H9 (cell line): ENCODE measurements at regions not wholly inside any gene's neighbourhood (a gene's known extent, or its start where the extent isn't known, plus 50 kb on each side); places are given as distances from the start of the nearest gene placed in this dataset.

Experiments
- DNase-seq: peaks from one replicate; pipeline ENCODE4 v3.0.0-alpha.2; 2017
- H2AFZ ChIP-seq: one replicate; pipeline ENCODE4 v1.6.1; 2013; ENCODE audit warnings: mild to moderate bottlenecking, low read length, control low read depth, moderate library complexity
- H2AK5ac ChIP-seq: 2 replicates; pipeline ENCODE4 v1.6.1; 2013; ENCODE audit warnings: low read length, control low read depth, mixed read lengths; ENCODE audit not compliant: insufficient read length
- H2BK120ac ChIP-seq: one replicate; pipeline ENCODE4 v1.6.1; 2013; ENCODE audit warnings: low read depth, mild to moderate bottlenecking, low read length, control low read depth, inconsistent platforms; ENCODE audit not compliant: poor library complexity, severe bottlenecking
- H2BK12ac ChIP-seq: 2 replicates; pipeline ENCODE4 v1.6.1; 2013; ENCODE audit warnings: low read length, control low read depth, mixed read lengths, low read depth; ENCODE audit not compliant: insufficient read length
- H2BK15ac ChIP-seq: 2 replicates; pipeline ENCODE4 v1.6.1; 2013; ENCODE audit warnings: low read depth, low read length, control low read depth
- H2BK20ac ChIP-seq: one replicate; pipeline ENCODE4 v1.6.1; 2013; ENCODE audit warnings: low read depth, mild to moderate bottlenecking, low read length, control low read depth, inconsistent platforms; ENCODE audit not compliant: poor library complexity, severe bottlenecking
- H2BK5ac ChIP-seq: 2 replicates; pipeline ENCODE4 v1.6.1; 2013; ENCODE audit warnings: low read length, control low read depth, mixed read lengths; ENCODE audit not compliant: insufficient read length
- H3K14ac ChIP-seq: 2 replicates; pipeline ENCODE4 v1.6.1; 2013; ENCODE audit warnings: low read length, control low read depth; ENCODE audit not compliant: insufficient read depth
- H3K18ac ChIP-seq: 2 replicates; pipeline ENCODE4 v1.6.1; 2013; ENCODE audit warnings: low read depth, mild to moderate bottlenecking, mixed read lengths, low read length, control low read depth; ENCODE audit not compliant: insufficient read length
- H3K23ac ChIP-seq: 2 replicates; pipeline ENCODE4 v1.6.1; 2013; ENCODE audit warnings: low read length, control low read depth, mixed read lengths, low read depth; ENCODE audit not compliant: insufficient read length
- H3K23me2 ChIP-seq: 2 replicates; pipeline ENCODE4 v1.6.1; 2013; ENCODE audit warnings: low read depth, mild to moderate bottlenecking, mixed read lengths, low read length, control low read depth; ENCODE audit not compliant: insufficient read length, poor library complexity, severe bottlenecking
- H3K27ac ChIP-seq: 2 replicates; pipeline ENCODE4 v1.5.1; 2013; ENCODE audit warnings: low read length, control low read depth, mixed read lengths, low read depth; ENCODE audit not compliant: insufficient read length
- H3K27me3 ChIP-seq: 2 replicates; pipeline ENCODE4 v1.6.1; 2013; ENCODE audit warnings: low read length, control low read depth, inconsistent platforms; ENCODE audit not compliant: insufficient read depth
- H3K4ac ChIP-seq: 2 replicates; pipeline ENCODE4 v1.6.1; 2013; ENCODE audit warnings: low read depth, mild to moderate bottlenecking, control low read depth, inconsistent platforms, low read length, moderate library complexity
- H3K4me1 ChIP-seq: 2 replicates; pipeline ENCODE4 v1.6.1; 2013; ENCODE audit warnings: low read length, control low read depth, inconsistent platforms; ENCODE audit not compliant: insufficient read depth
- H3K4me2 ChIP-seq: 2 replicates; pipeline ENCODE4 v1.6.1; 2013; ENCODE audit warnings: low read length, control low read depth, mixed read lengths; ENCODE audit not compliant: insufficient read length, insufficient read depth
- H3K56ac ChIP-seq: 2 replicates; pipeline ENCODE4 v1.6.1; 2013; ENCODE audit warnings: low read depth, mild to moderate bottlenecking, mixed read lengths, low read length, control low read depth; ENCODE audit not compliant: insufficient read length
- H3K79me1 ChIP-seq: 2 replicates; pipeline ENCODE4 v1.6.1; 2013; ENCODE audit warnings: low read depth, mild to moderate bottlenecking, moderate library complexity, low read length, control low read depth, inconsistent platforms; ENCODE audit not compliant: insufficient read depth, poor library complexity, severe bottlenecking
- H3K79me2 ChIP-seq: 2 replicates; pipeline ENCODE4 v1.6.1; 2013; ENCODE audit warnings: low read length, control low read depth, inconsistent platforms; ENCODE audit not compliant: insufficient read depth
- H3K9ac ChIP-seq: 2 replicates; pipeline ENCODE4 v1.6.1; 2013; ENCODE audit warnings: low read length, control low read depth, mixed read lengths; ENCODE audit not compliant: insufficient read length; ENCODE audit errors: extremely low read depth
- H3K9me3 ChIP-seq: one replicate; pipeline ENCODE4 v1.6.1; 2013; ENCODE audit warnings: low read depth, low read length, inconsistent platforms; ENCODE audit not compliant: control insufficient read depth
- H3T11ph ChIP-seq: one replicate; pipeline ENCODE4 v1.6.1; 2013; ENCODE audit warnings: mild to moderate bottlenecking, low read length, control low read depth, inconsistent platforms
- H4K20me1 ChIP-seq: one replicate; pipeline ENCODE4 v1.6.1; 2013; ENCODE audit not compliant: control insufficient read depth, insufficient read length, insufficient read depth
- H4K5ac ChIP-seq: 2 replicates; pipeline ENCODE4 v1.6.1; 2013; ENCODE audit warnings: low read depth, mild to moderate bottlenecking, mixed read lengths, low read length, control low read depth; ENCODE audit not compliant: insufficient read length
- H4K8ac ChIP-seq: replicated peaks from 2 replicates; pipeline ENCODE4 v1.6.1; 2013; ENCODE audit warnings: low read length, control low read depth, mixed read lengths, low read depth; ENCODE audit not compliant: insufficient read length
- H4K91ac ChIP-seq: 2 replicates; pipeline ENCODE4 v1.6.1; 2013; ENCODE audit warnings: low read depth, mild to moderate bottlenecking, moderate library complexity, mixed read lengths, low read length, control low read depth; ENCODE audit not compliant: insufficient read length
- H3K27ac Mint-ChIP-seq, 3 experiments: 2 replicates in 2 of 3; 3 replicates in 1 of 3; pipeline ENCODE4 v1.8.0; 2020 to 2021; ENCODE audit warnings: mixed read lengths in 3 of 3, mild to moderate bottlenecking in 1 of 3, moderate library complexity in 1 of 3
- H3K27me3 Mint-ChIP-seq: 2 replicates; pipeline ENCODE4 v1.8.0; 2021; ENCODE audit warnings: low read depth, mild to moderate bottlenecking, moderate library complexity, mixed read lengths
- H3K36me3 Mint-ChIP-seq, 3 experiments: 2 replicates in 2 of 3; 3 replicates in 1 of 3; pipeline ENCODE4 v1.8.0; 2020 to 2021; ENCODE audit warnings: low read depth in 3 of 3, mixed read lengths in 3 of 3; ENCODE audit not compliant: insufficient read depth in 1 of 3
- H3K4me1 Mint-ChIP-seq, 2 experiments: 2 replicates each; pipeline ENCODE4 v1.8.0; 2020; ENCODE audit warnings: mixed read lengths in 2 of 2
- H3K4me3 Mint-ChIP-seq, 2 experiments: 2 replicates in 1 of 2; 3 replicates in 1 of 2; pipeline ENCODE4 v1.8.0; 2020 to 2021; ENCODE audit warnings: mild to moderate bottlenecking in 2 of 2, mixed read lengths in 2 of 2, moderate library complexity in 1 of 2
- H3K9me3 Mint-ChIP-seq, 2 experiments: 2 replicates in 1 of 2; 3 replicates in 1 of 2; pipeline ENCODE4 v1.8.0; 2020; ENCODE audit warnings: mild to moderate bottlenecking in 2 of 2, mixed read lengths in 2 of 2, moderate library complexity in 1 of 2
- WGBS: extraction: QIAGEN DNeasy Blood & Tissue Kit; methylation state at CpG from one replicate; pipeline ENCODE4 v1.1.7; 2013; ENCODE audit warnings: missing lambda C conversion rate, low lambda C conversion rate, mixed read lengths; ENCODE audit not compliant: insufficient read length; ENCODE audit errors: extremely low coverage; 5-methylcytosine and 5-hydroxymethylcytosine counted together
- TF ChIP-seq, protein P1 (sequence below): fragments of 200-600 bp; sonication (generic); conservative IDR thresholded peaks from 3 replicates; pipeline ENCODE4 v1.8.0; 2021; ENCODE audit warnings: antibody characterized with exemption, mild to moderate bottlenecking

- TF ChIP-seq, protein P1, sequence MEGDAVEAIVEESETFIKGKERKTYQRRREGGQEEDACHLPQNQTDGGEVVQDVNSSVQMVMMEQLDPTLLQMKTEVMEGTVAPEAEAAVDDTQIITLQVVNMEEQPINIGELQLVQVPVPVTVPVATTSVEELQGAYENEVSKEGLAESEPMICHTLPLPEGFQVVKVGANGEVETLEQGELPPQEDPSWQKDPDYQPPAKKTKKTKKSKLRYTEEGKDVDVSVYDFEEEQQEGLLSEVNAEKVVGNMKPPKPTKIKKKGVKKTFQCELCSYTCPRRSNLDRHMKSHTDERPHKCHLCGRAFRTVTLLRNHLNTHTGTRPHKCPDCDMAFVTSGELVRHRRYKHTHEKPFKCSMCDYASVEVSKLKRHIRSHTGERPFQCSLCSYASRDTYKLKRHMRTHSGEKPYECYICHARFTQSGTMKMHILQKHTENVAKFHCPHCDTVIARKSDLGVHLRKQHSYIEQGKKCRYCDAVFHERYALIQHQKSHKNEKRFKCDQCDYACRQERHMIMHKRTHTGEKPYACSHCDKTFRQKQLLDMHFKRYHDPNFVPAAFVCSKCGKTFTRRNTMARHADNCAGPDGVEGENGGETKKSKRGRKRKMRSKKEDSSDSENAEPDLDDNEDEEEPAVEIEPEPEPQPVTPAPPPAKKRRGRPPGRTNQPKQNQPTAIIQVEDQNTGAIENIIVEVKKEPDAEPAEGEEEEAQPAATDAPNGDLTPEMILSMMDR, result no peak
- Histone ChIP-seq H2BK15ac (no peak overlapping the region), H4K20me1 (no peaks in the 10 kb centered on the region), H3K27ac (no peak overlapping the region), H2BK120ac (no peak overlapping the region), H3K79me1 (no peaks in the 10 kb centered on the region), H2BK5ac (no peak overlapping the region), H3K14ac (no peak overlapping the region), H3K4me2 (no peak overlapping the region), H3K9me3 (no peaks in the 10 kb centered on the region), H3K23ac (no peak overlapping the region), H4K5ac (no peak overlapping the region), H3K27me3 (no peaks in the 10 kb centered on the region), H3T11ph (no peak overlapping the region), H2BK20ac (no peak overlapping the region), H4K8ac (no peak overlapping the region), H3K9ac (no peak overlapping the region), H2AFZ (no peak overlapping the region), H2AK5ac (no peak overlapping the region), H3K4me1 (no peaks in the 10 kb centered on the region), H3K79me2 (no peaks in the 10 kb centered on the region), H3K56ac (no peak overlapping the region), H4K91ac (no peak overlapping the region), H3K4ac (no peak overlapping the region), H2BK12ac (no peak overlapping the region), H3K18ac (no peak overlapping the region), H3K23me2 (no peaks in the 10 kb centered on the region)
- H3K36me3 Mint-ChIP-seq, result no peaks in the 10 kb centered on the region
- WGBS, result no CpG with 5 or more reads among the region's 2 CpGs
- no peaks in the 10 kb centered on the region for H3K9me3 Mint-ChIP-seq
- H3K27ac Mint-ChIP-seq, result no peak overlapping the region; a peak in 1 of 7 replicates
- no peaks in the 10 kb centered on the region for H3K27me3 Mint-ChIP-seq
- peaks cover 0 to 6% of the 10 kb centered on the region in 2 experiments; a peak in 1 of 4 replicates for H3K4me1 Mint-ChIP-seq
- H3K4me3 Mint-ChIP-seq, result no peak overlapping the region
- DNase-seq, result no peak
Measured at GRCh38 chr3:174769171-174769570, 90.0 kb upstream of the NAALADL2 start.
